ENCODE measurements at regions not wholly inside any gene's neighbourhood (a gene's known extent, or its start where the extent isn't known, plus 50 kb on each side); places are given as distances from the start of the nearest gene placed in this dataset.

- Histone ChIP-seq H3K36me3 (ENCODE audit: insufficient read depth, low read length) (no peaks in the 10 kb centered on the region), H2AFZ (ENCODE audit: low read depth, low read length) (no peak overlapping the region), H3K79me2 (ENCODE audit: insufficient read depth, low read length) (no peaks in the 10 kb centered on the region), H3K9me3 (ENCODE audit: insufficient read depth, low read length, severe bottlenecking) (no peaks in the 10 kb centered on the region), H3K4me3 (ENCODE audit: low read depth in 1 of 2, low read length in 2 of 2) (no peak overlapping the region), H3K27ac (ENCODE audit: low read length) (no peak overlapping the region), H3K4me1 (ENCODE audit: insufficient read depth, low read length) (no peaks in the 10 kb centered on the region), H3K27me3 (ENCODE audit: insufficient read depth, low read length, poor library complexity) (peaks cover 10% of the 10 kb centered on the region), H3K9ac (ENCODE audit: low read depth, low read length) (no peak overlapping the region), H4K20me1 (ENCODE audit: insufficient read depth, low read length) (no peaks in the 10 kb centered on the region), H3K4me2 (ENCODE audit: insufficient read depth, low read length) (no peak overlapping the region)
- DNase-seq (no peak), ATAC-seq (ENCODE audit: insufficient read depth, low read depth) (no peak)
- no peak for TF ChIP-seq EZH2 (IDR thresholded peaks at IDR 0.05; ENCODE audit: borderline replicate concordance, low read depth, low read length, severe bottlenecking)
Observed at GRCh38 chr5:2276101-2276500, 393.4 kb upstream of the IRX4 start.

GRCh38 chr5:2272755-2273154 lies 390.0 kb upstream of the IRX4 start:
- Histone ChIP-seq H3K4me2 (ENCODE audit: insufficient read depth, low read length) (no peak overlapping the region), H3K9ac (ENCODE audit: low read depth, low read length) (no peak overlapping the region), H3K27me3 (ENCODE audit: insufficient read depth, low read length, poor library complexity) (peaks cover 10% of the 10 kb centered on the region), H3K4me1 (ENCODE audit: insufficient read depth, low read length) (no peaks in the 10 kb centered on the region), H4K20me1 (ENCODE audit: insufficient read depth, low read length) (no peaks in the 10 kb centered on the region), H3K36me3 (ENCODE audit: insufficient read depth, low read length) (no peaks in the 10 kb centered on the region), H3K9me3 (ENCODE audit: insufficient read depth, low read length, severe bottlenecking) (no peaks in the 10 kb centered on the region), H3K4me3 (ENCODE audit: low read depth in 1 of 2, low read length in 2 of 2) (no peak overlapping the region), H2AFZ (ENCODE audit: low read depth, low read length) (no peak overlapping the region), H3K27ac (ENCODE audit: low read length) (no peak overlapping the region), H3K79me2 (ENCODE audit: insufficient read depth, low read length) (no peaks in the 10 kb centered on the region)
- ATAC-seq (ENCODE audit: insufficient read depth, low read depth) (no peak), DNase-seq (no peak)
- TF ChIP-seq CTCF (IDR thresholded peaks at IDR 0.05; ENCODE audit: borderline replicate concordance, extremely low read depth, low read length, poor library complexity, severe bottlenecking) (no peak), EZH2 (IDR thresholded peaks at IDR 0.05; ENCODE audit: borderline replicate concordance, low read depth, low read length, severe bottlenecking) (no peak)

GRCh38 chr5:2272039-2272438 lies 389.3 kb upstream of the IRX4 start:
- DNase-seq (no peak), ATAC-seq (ENCODE audit: insufficient read depth, low read depth) (no peak)
- H3K79me2 ChIP-seq (ENCODE audit: insufficient read depth, low read length) = no peaks in the 10 kb centered on the region
- no peaks in the 10 kb centered on the region for H3K36me3 ChIP-seq (ENCODE audit: insufficient read depth, low read length)
- H3K9ac ChIP-seq (ENCODE audit: low read depth, low read length) = no peak overlapping the region
- H4K20me1 ChIP-seq (ENCODE audit: insufficient read depth, low read length) = no peaks in the 10 kb centered on the region
- no peak overlapping the region for H3K27ac ChIP-seq (ENCODE audit: low read length)
- peaks cover 10% of the 10 kb centered on the region for H3K27me3 ChIP-seq (ENCODE audit: insufficient read depth, low read length, poor library complexity)
- TF ChIP-seq EZH2 (IDR thresholded peaks at IDR 0.05; ENCODE audit: borderline replicate concordance, low read depth, low read length, severe bottlenecking) (no peak), CTCF (IDR thresholded peaks at IDR 0.05; ENCODE audit: borderline replicate concordance, extremely low read depth, low read length, poor library complexity, severe bottlenecking) (no peak)
- no peak overlapping the region for H3K4me3 ChIP-seq (ENCODE audit: low read depth in 1 of 2, low read length in 2 of 2)
- no peak overlapping the region for H3K4me2 ChIP-seq (ENCODE audit: insufficient read depth, low read length)
- H2AFZ ChIP-seq (ENCODE audit: low read depth, low read length) = 0 out of 2 replicates have a peak overlapping the region, but pooled peaks have one; percentile 3
- H3K4me1 ChIP-seq (ENCODE audit: insufficient read depth, low read length) = no peaks in the 10 kb centered on the region
- H3K9me3 ChIP-seq (ENCODE audit: insufficient read depth, low read length, severe bottlenecking) = no peaks in the 10 kb centered on the region

GRCh38 chr5:2271316-2271715 lies 388.6 kb upstream of the IRX4 start:
- TF ChIP-seq CTCF (IDR thresholded peaks at IDR 0.05; ENCODE audit: borderline replicate concordance, extremely low read depth, low read length, poor library complexity, severe bottlenecking) (no peak), EZH2 (IDR thresholded peaks at IDR 0.05; ENCODE audit: borderline replicate concordance, low read depth, low read length, severe bottlenecking) (no peak)
- H3K27ac ChIP-seq (ENCODE audit: low read length) = no peak overlapping the region
- H3K36me3 ChIP-seq (ENCODE audit: insufficient read depth, low read length) = no peaks in the 10 kb centered on the region
- no peak overlapping the region for H3K4me3 ChIP-seq (ENCODE audit: low read depth in 1 of 2, low read length in 2 of 2)
- H3K27me3 ChIP-seq (ENCODE audit: insufficient read depth, low read length, poor library complexity) = peaks cover 13% of the 10 kb centered on the region
- no peaks in the 10 kb centered on the region for H3K4me1 ChIP-seq (ENCODE audit: insufficient read depth, low read length)
- ATAC-seq (ENCODE audit: insufficient read depth, low read depth) (no peak), DNase-seq (no peak)
- no peak overlapping the region for H3K9ac ChIP-seq (ENCODE audit: low read depth, low read length)
- no peaks in the 10 kb centered on the region for H3K9me3 ChIP-seq (ENCODE audit: insufficient read depth, low read length, severe bottlenecking)
- H4K20me1 ChIP-seq (ENCODE audit: insufficient read depth, low read length) = no peaks in the 10 kb centered on the region
- no peaks in the 10 kb centered on the region for H3K79me2 ChIP-seq (ENCODE audit: insufficient read depth, low read length)
- no peak overlapping the region for H2AFZ ChIP-seq (ENCODE audit: low read depth, low read length)
- no peak overlapping the region for H3K4me2 ChIP-seq (ENCODE audit: insufficient read depth, low read length)

All from DND-41 (cell line).